KOPT-K1 (cell line): ENCODE measurements at regions not wholly inside any gene's neighbourhood (a gene's known extent, or its start where the extent isn't known, plus 50 kb on each side); places are given as distances from the start of the nearest gene placed in this dataset.
"Not testable (repeated sequence)": the region's sequence is repeated elsewhere in the genome, so short reads cannot be mapped to it uniquely, and the experiment has no call there.

Source experiments
- H3K27ac ChIP-seq: fragments of 200-600 bp; sonication (generic); 2 replicates; pipeline ENCODE4 v1.5.1; 2016; ENCODE audit warnings: antibody characterized with exemption, mild to moderate bottlenecking, low read depth, low read length; ENCODE audit not compliant: poor library complexity, severe bottlenecking
- H3K36me3 ChIP-seq: fragments of 200-600 bp; sonication (generic); 2 replicates; pipeline ENCODE4 v1.5.1; 2017; ENCODE audit warnings: antibody characterized with exemption, mild to moderate bottlenecking, low read length, moderate library complexity; ENCODE audit not compliant: insufficient read depth
- H3K9me3 ChIP-seq: fragments of 200-600 bp; sonication (generic); 2 replicates; pipeline ENCODE4 v1.5.1; 2017; ENCODE audit warnings: antibody characterized with exemption, low read length, mild to moderate bottlenecking; ENCODE audit not compliant: insufficient read depth, poor library complexity, severe bottlenecking

DNA sequence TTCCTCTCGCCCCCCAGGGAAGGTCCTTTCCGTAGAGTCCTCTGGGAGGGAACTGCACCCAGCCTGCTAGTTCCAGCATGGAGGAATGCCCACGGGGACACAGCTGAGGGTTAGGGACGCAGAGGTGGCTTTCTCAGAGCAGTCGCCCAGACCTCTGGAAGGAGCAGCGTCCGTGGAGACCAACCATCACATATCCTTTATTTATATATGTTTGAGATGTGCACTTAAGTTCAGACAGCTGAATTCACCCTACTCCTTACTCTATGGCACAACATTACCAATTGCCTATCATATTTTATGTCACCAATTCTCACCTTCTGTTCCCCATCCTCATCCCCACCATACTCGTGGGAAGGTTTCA, 305.6 kb upstream of the DIO3 start:
- Histone ChIP-seq H3K9me3 (peaks cover 3% of the 10 kb centered on the region), H3K27ac (no peak overlapping the region), H3K36me3 (no peaks in the 10 kb centered on the region)

DNA sequence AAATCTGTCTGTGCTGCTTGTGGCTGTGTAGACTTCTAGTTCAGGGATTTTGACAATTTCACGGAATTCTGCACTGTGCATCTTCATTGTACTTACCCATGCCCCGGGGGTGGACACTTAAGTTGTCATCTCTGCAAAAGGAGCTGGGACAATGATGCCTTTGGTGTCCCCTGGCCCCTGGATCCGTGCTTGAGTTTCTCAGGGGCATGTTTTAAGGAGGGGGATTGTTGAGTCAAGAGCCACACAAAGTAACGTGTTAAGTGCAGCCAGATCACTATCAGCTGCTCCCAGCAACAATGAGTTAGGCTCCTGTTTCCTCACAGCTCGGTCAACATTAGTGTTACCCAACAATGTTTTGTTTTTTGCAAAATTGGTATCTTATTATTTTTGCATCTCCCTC, 305.0 kb upstream of the DIO3 start:
- Histone ChIP-seq H3K9me3 (peaks cover 3% of the 10 kb centered on the region), H3K27ac (no peak overlapping the region), H3K36me3 (no peaks in the 10 kb centered on the region)

DNA sequence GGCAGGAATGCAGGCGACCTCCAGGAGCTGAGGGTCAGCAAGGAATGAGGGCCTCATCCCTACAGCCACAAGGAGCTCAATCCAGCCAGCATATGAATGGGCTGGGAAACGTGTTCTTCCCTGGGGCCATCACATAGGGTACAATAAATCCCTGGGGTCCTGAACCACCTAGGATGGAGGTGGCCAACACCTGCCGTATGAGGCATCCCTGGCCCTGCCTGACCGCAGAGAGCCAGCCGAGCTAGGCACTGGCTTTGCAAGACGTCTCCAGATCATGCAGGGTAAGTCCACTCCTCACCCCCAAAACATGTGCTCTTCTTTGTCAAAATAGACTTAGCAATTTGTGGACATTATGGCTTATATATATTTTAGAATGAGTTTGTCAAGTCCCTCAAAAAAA, 303.7 kb upstream of the DIO3 start:
- no peak overlapping the region for H3K27ac ChIP-seq
- H3K36me3 ChIP-seq, result no peaks in the 10 kb centered on the region

DNA sequence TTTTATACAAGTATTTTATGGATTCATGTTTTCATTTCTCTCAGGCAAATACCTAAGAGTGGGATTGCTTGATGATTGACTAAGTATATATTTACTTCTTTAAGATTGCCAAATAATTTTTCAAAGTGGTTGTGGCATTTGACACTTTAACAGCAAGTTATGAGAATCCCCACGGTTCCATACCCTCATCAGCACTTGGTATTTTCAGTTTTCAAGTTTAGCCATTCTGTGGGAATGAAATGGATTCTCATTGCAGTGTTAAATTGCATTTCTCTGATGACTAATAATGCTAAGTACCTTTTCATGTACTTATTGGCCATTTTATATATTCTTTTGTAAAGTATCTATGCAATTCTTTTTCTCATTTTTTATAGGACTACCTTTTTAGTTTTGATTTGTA, 301.5 kb upstream of the DIO3 start:
- peaks cover 12% of the 10 kb centered on the region for H3K9me3 ChIP-seq
- H3K36me3 ChIP-seq, result no peaks in the 10 kb centered on the region
- H3K27ac ChIP-seq, result no peak overlapping the region

More for the DNA sequence above, 303.7 kb upstream of the DIO3 start:
- H3K9me3 ChIP-seq, result peaks cover 10% of the 10 kb centered on the region

DNA sequence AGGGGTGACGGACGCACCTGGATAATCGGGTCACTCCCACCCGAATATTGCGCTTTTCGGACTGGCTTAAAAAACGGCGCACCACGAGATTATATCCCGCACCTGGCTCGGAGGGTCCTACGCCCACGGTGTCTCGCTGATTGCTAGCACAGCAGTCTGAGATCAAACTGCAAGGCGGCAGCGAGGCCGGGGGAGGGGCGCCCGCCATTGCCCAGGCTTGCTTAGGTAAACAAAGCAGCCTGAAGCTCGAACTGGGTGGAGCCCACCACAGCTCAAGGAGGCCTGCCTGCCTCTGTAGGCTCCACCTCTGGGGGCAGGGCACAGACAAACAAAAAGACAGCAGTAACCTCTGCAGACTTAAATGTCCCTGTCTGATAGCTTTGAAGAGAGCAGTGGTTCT, 294.9 kb upstream of the DIO3 start:
- H3K9me3 ChIP-seq, H3K36me3 ChIP-seq, H3K27ac ChIP-seq: not testable (repeated sequence)

DNA sequence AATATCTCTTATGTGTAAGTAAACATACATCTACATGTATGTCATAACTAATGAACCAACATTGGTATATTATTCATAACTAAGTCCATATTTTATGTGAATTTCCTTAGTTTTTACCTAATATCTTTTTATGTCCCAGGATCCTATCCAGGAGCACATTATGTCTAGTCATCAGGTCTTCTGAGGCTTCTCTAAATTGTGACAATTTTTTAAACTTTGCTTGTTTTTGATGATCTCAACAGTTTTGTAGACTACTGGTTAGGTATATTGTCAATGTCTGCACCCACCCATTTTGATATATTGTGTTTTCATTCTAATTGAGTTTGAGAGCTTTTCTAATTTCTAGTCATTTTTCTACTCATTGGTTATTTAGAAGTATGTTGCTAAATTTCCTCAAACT, 288.2 kb upstream of the DIO3 start:
- Histone ChIP-seq H3K9me3 (no peaks in the 10 kb centered on the region), H3K36me3 (no peaks in the 10 kb centered on the region), H3K27ac (no peak overlapping the region)

DNA sequence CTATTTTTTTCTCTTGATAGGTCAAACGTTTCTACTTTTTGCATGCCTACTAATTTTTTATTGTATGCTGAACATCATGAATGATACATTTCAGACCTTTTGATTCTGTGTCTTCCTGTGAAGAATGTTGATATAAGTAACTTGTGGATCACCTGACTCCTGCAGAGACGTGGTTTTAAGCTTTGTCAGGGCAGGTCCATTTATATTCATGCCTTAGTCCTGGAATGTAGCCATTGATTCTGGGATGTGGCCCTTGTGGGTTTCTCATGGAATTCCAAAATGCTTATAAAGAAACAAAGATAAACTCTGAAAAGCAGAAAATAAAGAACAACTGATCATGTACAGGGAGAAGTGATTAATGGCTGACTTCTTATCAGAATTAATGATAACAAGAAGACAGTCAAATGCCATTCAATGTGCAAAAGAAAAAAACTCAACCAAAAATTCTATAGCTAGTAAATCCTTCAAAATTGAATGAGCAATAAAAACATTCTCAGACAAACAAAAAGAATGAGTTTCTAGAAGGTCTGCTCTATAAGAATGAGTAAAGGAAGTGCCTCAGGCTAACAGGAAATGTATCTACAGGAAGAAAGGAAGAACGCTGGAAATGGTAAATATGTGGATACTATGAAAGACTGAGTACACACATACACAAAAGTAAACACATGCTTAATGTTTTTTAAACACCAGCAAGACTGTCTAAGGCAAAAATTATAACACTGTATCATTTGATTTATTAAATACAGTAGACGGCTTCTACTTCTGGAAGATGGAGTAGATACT, 284.8 kb upstream of the DIO3 start:
- Histone ChIP-seq H3K9me3 (no peaks in the 10 kb centered on the region), H3K36me3 (no peaks in the 10 kb centered on the region), H3K27ac (no peak overlapping the region)

DNA sequence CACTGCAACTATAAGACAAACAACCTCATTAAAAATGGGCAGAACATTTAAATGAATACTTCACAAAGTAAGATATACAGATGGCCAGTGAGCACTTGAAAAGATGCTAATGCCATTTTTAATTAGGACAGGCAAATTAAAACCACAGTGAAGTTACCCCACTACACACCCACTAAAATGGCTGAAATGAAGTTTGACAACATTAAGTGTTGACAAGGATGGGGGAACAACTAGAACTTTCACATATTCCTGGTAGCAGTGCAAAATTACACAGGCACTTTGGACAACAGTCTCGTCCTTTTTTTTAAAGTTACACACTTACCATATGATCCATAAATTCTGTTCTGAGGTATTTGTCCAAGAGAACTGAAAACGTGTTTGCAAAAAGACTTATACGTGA, 278.9 kb upstream of the DIO3 start:
- Histone ChIP-seq H3K27ac (no peak overlapping the region), H3K9me3 (peaks cover 14% of the 10 kb centered on the region), H3K36me3 (no peaks in the 10 kb centered on the region)

DNA sequence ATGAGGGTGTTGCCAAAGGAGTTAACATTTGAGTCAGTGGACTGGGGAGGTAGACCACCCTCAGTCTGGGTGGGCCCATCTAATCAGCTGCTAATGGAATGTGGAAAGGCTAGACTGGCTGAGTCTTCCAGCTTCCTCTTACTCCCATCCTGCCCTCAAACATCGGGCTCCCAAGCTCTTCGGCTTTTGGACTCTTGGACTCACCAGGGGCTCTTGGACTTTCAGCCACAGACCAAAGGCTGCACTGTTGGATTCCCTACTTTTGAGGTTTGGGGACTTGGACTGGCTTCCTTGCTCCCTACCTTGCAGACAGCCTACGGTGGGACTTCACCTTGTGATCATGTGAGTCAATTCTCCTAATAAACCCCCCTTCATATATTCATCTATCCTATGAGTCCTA, 276.6 kb upstream of the DIO3 start:
- no peaks in the 10 kb centered on the region for H3K36me3 ChIP-seq
- no peak overlapping the region for H3K27ac ChIP-seq
- peaks cover 14% of the 10 kb centered on the region for H3K9me3 ChIP-seq

DNA sequence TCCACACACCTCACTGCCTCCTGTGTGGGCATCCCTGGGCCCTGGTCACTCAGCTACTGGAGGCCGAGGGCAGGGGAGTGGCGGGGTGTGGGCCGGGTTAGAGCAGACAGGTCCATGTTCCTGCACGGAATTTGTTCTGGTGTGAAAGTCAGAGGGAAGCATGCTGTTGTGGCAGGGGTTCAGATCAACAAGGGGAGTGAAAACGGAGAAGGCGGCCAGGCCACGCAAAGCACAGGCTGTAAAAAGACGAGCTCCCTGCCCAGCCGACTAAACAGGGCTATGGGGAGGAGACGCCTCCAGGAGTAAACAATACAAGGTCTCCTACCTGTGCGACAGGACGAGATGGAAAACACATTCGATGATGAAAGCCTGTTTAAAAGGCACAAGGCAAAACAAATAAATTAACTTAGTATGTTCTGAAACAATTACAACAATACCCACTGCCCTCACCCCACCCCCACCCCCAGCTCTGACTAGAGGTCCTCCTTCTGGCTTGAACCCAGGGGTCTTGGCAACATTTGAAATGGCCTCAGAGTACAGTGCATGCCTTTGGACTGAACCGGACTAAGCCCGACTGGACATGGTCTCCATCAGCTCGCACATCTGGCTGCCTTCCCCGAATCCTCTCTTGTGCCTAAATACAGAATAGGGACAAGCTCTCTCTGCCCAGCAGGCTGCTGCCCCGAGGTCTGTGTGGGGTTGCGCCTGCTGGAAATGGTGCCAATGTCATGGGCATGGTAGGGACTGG, 274.9 kb upstream of the DIO3 start:
- Histone ChIP-seq H3K27ac (no peak overlapping the region), H3K36me3 (no peaks in the 10 kb centered on the region)

DNA sequence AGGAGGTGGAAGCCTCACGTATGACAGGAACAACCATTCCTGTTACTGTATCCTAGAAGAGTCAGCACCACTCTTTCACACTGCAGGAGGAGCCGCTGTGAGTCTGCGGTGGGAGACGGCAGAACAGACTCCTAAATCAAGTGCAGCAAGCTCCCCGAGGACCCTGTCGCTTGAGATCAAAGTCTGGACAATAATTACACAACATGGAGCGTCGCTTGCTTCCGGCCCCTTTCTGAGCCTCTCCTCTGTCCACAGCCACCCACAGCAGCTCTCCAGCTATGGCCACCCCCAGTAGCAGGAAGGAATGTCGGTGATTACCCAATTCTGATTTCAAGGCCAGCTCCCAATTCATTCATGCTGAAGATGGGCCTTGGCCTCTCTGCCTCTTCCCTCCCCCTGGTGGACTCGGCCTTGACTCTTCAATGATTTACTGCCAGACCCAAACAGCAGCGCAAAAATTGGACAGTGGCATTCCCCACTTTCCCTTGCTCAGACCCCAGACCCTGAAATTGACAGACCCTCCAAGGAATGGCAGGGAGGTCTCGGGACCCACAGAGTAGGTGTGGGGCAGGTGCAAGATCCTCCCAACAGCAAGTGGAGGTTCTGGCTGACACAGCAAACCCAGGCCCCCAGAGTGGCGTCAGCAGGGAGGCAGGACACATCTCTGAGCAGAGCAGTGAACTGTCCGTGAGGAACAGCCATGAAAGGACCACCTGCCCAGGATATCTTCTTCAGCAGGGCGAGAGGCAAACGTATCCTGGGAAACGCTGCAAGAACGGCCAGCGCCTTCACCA, 272.7 kb upstream of the DIO3 start:
- Histone ChIP-seq H3K27ac (no peak overlapping the region), H3K36me3 (no peaks in the 10 kb centered on the region)

More for the DNA sequence above, 274.9 kb upstream of the DIO3 start:
- peaks cover 14% of the 10 kb centered on the region for H3K9me3 ChIP-seq

DNA sequence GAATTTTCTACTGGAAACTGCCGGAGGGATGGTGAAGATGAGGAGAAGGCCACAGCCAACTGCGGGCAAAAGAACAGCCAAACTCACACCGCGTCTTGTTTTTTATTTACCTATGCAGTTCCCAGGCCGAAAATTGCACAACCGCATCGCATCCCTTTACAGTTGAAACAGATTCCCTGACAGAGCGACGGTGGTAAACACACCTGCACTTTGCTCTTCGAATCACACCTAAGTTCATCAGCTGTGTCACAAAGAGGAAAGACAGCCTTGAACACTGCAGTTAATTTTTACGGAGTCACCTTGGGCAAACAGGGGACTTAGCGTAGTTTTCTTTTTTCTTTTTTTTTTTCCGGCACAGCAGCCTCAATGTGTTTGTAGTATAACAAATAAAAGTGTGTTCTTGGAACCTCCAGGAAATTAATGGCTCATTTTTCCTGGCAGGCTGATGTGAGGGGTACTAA, 272.0 kb upstream of the DIO3 start:
- no peaks in the 10 kb centered on the region for H3K36me3 ChIP-seq
- H3K27ac ChIP-seq, result no peak overlapping the region
- peaks cover 14% of the 10 kb centered on the region for H3K9me3 ChIP-seq

More for the DNA sequence above, 272.7 kb upstream of the DIO3 start:
- H3K9me3 ChIP-seq, result peaks cover 14% of the 10 kb centered on the region

DNA sequence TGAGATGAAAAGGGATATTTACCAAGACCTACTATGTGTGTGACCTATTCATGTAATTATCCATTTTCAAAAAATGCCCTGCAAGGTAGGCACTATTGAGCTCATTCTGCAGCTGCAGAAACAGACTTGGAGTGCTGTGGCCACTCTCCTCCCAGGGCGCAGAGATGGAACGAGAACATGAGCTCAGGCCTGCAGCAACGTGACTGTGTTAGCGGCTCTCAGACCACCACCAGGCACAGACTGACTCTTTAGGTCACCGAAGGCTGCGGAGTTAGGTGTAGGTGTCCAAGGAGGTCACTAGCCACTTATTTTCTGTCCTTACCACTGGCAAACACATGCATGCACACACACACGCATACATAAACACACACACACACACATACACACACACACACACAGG, 271.4 kb upstream of the DIO3 start:
- peaks cover 9% of the 10 kb centered on the region for H3K9me3 ChIP-seq
- H3K27ac ChIP-seq, result no peak overlapping the region

DNA sequence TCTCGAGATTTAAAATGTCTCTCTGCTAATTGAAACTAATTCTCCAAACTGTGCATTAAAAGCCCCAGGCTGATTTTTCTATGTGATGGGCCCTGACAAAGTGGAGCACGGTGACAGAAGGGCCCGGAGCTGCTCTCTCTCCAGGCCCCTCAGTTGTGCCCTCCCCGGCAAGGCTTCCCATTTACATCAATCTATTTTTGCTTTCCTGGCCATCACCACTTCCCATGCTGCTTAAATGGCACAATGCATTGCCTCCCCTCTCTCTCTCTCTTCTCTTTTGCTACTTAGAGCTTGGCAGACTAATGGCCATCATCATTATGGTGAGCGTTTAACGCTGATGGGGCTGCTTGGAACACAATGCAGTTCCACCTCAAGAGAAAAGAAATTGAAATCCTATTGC, 270.7 kb upstream of the DIO3 start:
- Histone ChIP-seq H3K27ac (no peak overlapping the region), H3K36me3 (no peaks in the 10 kb centered on the region), H3K9me3 (peaks cover 8% of the 10 kb centered on the region)

More for the DNA sequence above, 271.4 kb upstream of the DIO3 start:
- H3K36me3 ChIP-seq, result no peaks in the 10 kb centered on the region

DNA sequence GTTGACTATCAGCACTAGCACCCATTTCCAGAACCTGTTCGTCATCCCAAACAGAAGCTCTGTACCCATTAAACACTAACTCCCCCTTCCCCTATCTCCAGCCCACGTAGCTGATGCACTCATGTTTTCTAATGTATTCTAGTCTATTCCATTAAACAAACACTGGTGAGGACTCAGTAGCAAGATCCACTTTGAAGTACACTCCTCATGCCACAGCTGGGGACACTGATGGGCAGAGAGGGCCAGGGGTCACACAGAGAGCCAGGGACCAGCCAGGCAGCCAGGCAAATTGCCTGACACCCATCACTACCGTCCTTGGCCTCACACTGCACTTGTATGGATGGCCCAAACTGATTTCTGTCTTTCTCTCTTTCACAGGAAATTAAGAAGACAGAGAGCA, 269.9 kb upstream of the DIO3 start:
- H3K9me3 ChIP-seq, result peaks cover 8% of the 10 kb centered on the region
- H3K27ac ChIP-seq, result no peak overlapping the region
- H3K36me3 ChIP-seq, result no peaks in the 10 kb centered on the region
